ENCODE measurements at regions not wholly inside any gene's neighbourhood (a gene's known extent, or its start where the extent isn't known, plus 50 kb on each side); places are given as distances from the start of the nearest gene placed in this dataset.

- TF ChIP-seq EZH2 (IDR thresholded peaks at IDR 0.05; ENCODE audit: low read length, unreplicated experiment) (no peak), CTCF (conservative IDR thresholded peaks at IDR 0.05; ENCODE audit: low read depth, low read length) (no peak)
These were observed 287.1 kb downstream of the SQOR start for GRCh38 chr15:45921978-45922377.

Data from PC-3 (cell line).